ENCODE measurements at regions not wholly inside any gene's neighbourhood (a gene's known extent, or its start where the extent isn't known, plus 50 kb on each side); places are given as distances from the start of the nearest gene placed in this dataset.

- no peaks in the 10 kb centered on the region for H3K36me3 ChIP-seq (ENCODE audit: control insufficient read depth, insufficient read depth, low read length)
- no peaks in the 10 kb centered on the region for H3K4me1 ChIP-seq (ENCODE audit: control insufficient read depth, insufficient read depth, low read length)
- intact Hi-C loops (cut with micrococcal nuclease; ENCODE audit: unreplicated experiment): no loop called here
- no peaks in the 10 kb centered on the region for H3K27me3 ChIP-seq (ENCODE audit: control insufficient read depth, insufficient read depth, low read length)
- no TSS peak for BruUV-seq (replicated peaks)
- DNase-seq (ENCODE audit: low read depth, low spot score) (no peak), ATAC-seq (no peak)
- H3K4me3 ChIP-seq (ENCODE audit: low read depth in 2 of 2, low read length in 2 of 2): no peak overlapping the region
- in situ Hi-C loops (cut with HindIII; ENCODE audit: low pct_unique_long_range_greater_than_20kb, low sequenced_read_pairs): no loop called here
- TF ChIP-seq REST (IDR thresholded peaks at IDR 0.05; ENCODE audit: insufficient read depth in 1 of 2, low read depth in 2 of 2, low read length in 1 of 2) (no peak), CTCF (IDR thresholded peaks at IDR 0.05) (no peak), POLR2AphosphoS5 (IDR thresholded peaks at IDR 0.05; ENCODE audit: low read depth, low read length) (no peak), SIN3A (IDR thresholded peaks at IDR 0.05; ENCODE audit: borderline replicate concordance, insufficient read depth, low read depth, low read length) (no peak), TCF7L2 (IDR thresholded peaks at IDR 0.05; ENCODE audit: low read depth, low read length) (no peak)
- no peaks in the 10 kb centered on the region for H3K9me3 ChIP-seq (ENCODE audit: control insufficient read depth, insufficient read depth, low read depth, low read length)
- POLR2A ChIA-PET: no interaction called here
- no peak overlapping the region for H3K27ac ChIP-seq (ENCODE audit: low read length)
- CTCF ChIA-PET: no interaction called here
These were observed 101.7 kb upstream of the BMP2 start for GRCh38 chr20:6665621-6666355.

- no peaks in the 10 kb centered on the region for H3K36me3 ChIP-seq (ENCODE audit: control insufficient read depth, insufficient read depth, low read length)
- H3K27ac ChIP-seq (ENCODE audit: low read length): no peak overlapping the region
- BruUV-seq (replicated peaks): no TSS peak
- no peak overlapping the region for H3K4me3 ChIP-seq (ENCODE audit: low read depth in 2 of 2, low read length in 2 of 2)
- in situ Hi-C loops (cut with HindIII; ENCODE audit: low pct_unique_long_range_greater_than_20kb, low sequenced_read_pairs): no loop called here
- ChIA-PET CTCF (no interaction called here), POLR2A (no interaction called here)
- intact Hi-C loops (cut with micrococcal nuclease; ENCODE audit: unreplicated experiment): no loop called here
- H3K27me3 ChIP-seq (ENCODE audit: control insufficient read depth, insufficient read depth, low read length): no peaks in the 10 kb centered on the region
- no peaks in the 10 kb centered on the region for H3K9me3 ChIP-seq (ENCODE audit: control insufficient read depth, insufficient read depth, low read depth, low read length)
- DNase-seq (ENCODE audit: low read depth, low spot score) (no peak), ATAC-seq (no peak)
- H3K4me1 ChIP-seq (ENCODE audit: control insufficient read depth, insufficient read depth, low read length): no peaks in the 10 kb centered on the region
- TF ChIP-seq CTCF (IDR thresholded peaks at IDR 0.05): no peak
- TF ChIP-seq SIN3A (IDR thresholded peaks at IDR 0.05; ENCODE audit: borderline replicate concordance, insufficient read depth, low read depth, low read length): no peak
- no peak for TF ChIP-seq REST (IDR thresholded peaks at IDR 0.05; ENCODE audit: insufficient read depth in 1 of 2, low read depth in 2 of 2, low read length in 1 of 2)
- no peak for TF ChIP-seq POLR2AphosphoS5 (IDR thresholded peaks at IDR 0.05; ENCODE audit: low read depth, low read length)
These were observed 102.3 kb upstream of the BMP2 start for GRCh38 chr20:6665161-6665560.
